Breast epithelium (tissue), 4 donors: ENCODE measurements at regions not wholly inside any gene's neighbourhood (a gene's known extent, or its start where the extent isn't known, plus 50 kb on each side); places are given as distances from the start of the nearest gene placed in this dataset.

Source experiments
- DNase-seq, 2 donors: peaks; one replicate each; pipeline ENCODE4 v3.0.0-alpha.2; 2019; ENCODE audit warnings: low spot score in 2 of 2
- H3K27ac ChIP-seq, 2 donors: fragments of 200-600 bp; sonication (generic) in 1 of 2; one replicate each; pipeline ENCODE4 v1.5.1; 2016 to 2019; ENCODE audit warnings: mild to moderate bottlenecking in 1 of 2
- H3K27me3 ChIP-seq, 2 donors: fragments of 200-600 bp; sonication (generic) in 1 of 2; one replicate each; pipeline versions ENCODE4 v1.5.1 to v1.6.0; 2017 to 2019; ENCODE audit warnings: control low read depth in 1 of 2, mild to moderate bottlenecking in 1 of 2
- H3K36me3 ChIP-seq: fragments of 200-600 bp; one replicate; pipeline ENCODE4 v1.5.1; 2019
- H3K4me1 ChIP-seq, 2 donors: fragments of 200-600 bp; sonication (generic); one replicate each; pipeline ENCODE4 v1.5.1; 2016 to 2019; ENCODE audit warnings: control low read depth in 1 of 2
- H3K4me3 ChIP-seq, 3 donors: fragments of 200-600 bp; sonication (generic); 1 replicate in 2 of 3; 2 replicates in 1 of 3; pipeline ENCODE4 v1.5.1; 2016 to 2019; ENCODE audit warnings: mild to moderate bottlenecking in 3 of 3, moderate library complexity in 2 of 3
- H3K9me3 ChIP-seq, 2 donors: fragments of 200-600 bp; sonication (generic) in 1 of 2; one replicate each; pipeline ENCODE4 v1.5.1; 2016 to 2019; ENCODE audit warnings: control low read depth in 1 of 2
- POLR2A ChIP-seq: fragments of 450-650 bp; IDR thresholded peaks from one replicate; pipeline ENCODE4 v1.6.1; 2016; ENCODE audit warnings: antibody characterized with exemption, mild to moderate bottlenecking, moderate library complexity
- POLR2AphosphoS5 ChIP-seq, 3 donors: sonication (generic); formaldehyde crosslinking; IDR thresholded peaks; one replicate each; pipeline ENCODE4 v1.6.1; 2017; ENCODE audit warnings: antibody characterized with exemption in 3 of 3
- intact Hi-C: fragments of 100-400 bp; cut with DNase I; formaldehyde crosslinking; loops from one replicate; pipeline ENCODE4 v1.15.1; 2023; ENCODE audit warnings: low total_unique reads
- TF ChIP-seq, protein P1 (sequence below), 3 donors: fragments of 450-650 bp; IDR thresholded peaks; one replicate each; pipeline ENCODE4 v1.5.1; 2016 to 2017; ENCODE audit warnings: antibody characterized with exemption in 3 of 3, mild to moderate bottlenecking in 3 of 3, moderate library complexity in 3 of 3

DNA sequence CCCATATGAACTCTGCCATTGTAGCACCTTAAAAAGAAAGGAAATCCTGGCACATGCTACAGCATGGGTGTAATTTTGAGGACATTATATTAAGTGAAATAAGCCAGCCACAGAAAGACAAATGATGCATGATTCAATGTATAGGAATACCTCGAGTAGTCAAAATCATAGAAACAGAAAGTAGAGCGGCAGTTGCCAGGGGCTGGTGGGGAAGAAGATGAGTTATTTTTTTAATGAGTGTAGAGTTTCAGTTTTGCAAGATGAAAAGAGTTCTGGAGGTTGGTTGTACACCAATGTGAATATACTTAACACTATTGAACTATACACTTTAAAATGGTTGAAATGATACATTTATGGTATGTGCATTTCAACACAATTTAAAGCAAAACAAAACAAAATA, 133.0 kb downstream of the ZDHHC21 start:
- H3K4me1 ChIP-seq, result no peaks in the 10 kb centered on the region
- no peaks in the 10 kb centered on the region for H3K9me3 ChIP-seq
- no peaks in the 10 kb centered on the region for H3K27me3 ChIP-seq
- no peak overlapping the region for H3K27ac ChIP-seq
- no peak for TF ChIP-seq POLR2A
- TF ChIP-seq, protein P1, sequence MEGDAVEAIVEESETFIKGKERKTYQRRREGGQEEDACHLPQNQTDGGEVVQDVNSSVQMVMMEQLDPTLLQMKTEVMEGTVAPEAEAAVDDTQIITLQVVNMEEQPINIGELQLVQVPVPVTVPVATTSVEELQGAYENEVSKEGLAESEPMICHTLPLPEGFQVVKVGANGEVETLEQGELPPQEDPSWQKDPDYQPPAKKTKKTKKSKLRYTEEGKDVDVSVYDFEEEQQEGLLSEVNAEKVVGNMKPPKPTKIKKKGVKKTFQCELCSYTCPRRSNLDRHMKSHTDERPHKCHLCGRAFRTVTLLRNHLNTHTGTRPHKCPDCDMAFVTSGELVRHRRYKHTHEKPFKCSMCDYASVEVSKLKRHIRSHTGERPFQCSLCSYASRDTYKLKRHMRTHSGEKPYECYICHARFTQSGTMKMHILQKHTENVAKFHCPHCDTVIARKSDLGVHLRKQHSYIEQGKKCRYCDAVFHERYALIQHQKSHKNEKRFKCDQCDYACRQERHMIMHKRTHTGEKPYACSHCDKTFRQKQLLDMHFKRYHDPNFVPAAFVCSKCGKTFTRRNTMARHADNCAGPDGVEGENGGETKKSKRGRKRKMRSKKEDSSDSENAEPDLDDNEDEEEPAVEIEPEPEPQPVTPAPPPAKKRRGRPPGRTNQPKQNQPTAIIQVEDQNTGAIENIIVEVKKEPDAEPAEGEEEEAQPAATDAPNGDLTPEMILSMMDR (IDR thresholded peaks at IDR 0.05), result no peak
- DNase-seq, result no peak
- no peaks in the 10 kb centered on the region for H3K36me3 ChIP-seq
- intact Hi-C loops, result no loop called here
- H3K4me3 ChIP-seq, result no peak overlapping the region

GRCh38 chr9:14554886-14555285, 138.3 kb downstream of the ZDHHC21 start:
- no peaks in the 10 kb centered on the region for H3K36me3 ChIP-seq
- TF ChIP-seq POLR2AphosphoS5 (IDR thresholded peaks at IDR 0.05), result no peak
- no peak for TF ChIP-seq POLR2A
- TF ChIP-seq, protein P1 (IDR thresholded peaks at IDR 0.05), result no peak
- no peaks in the 10 kb centered on the region for H3K27me3 ChIP-seq
- no peak for DNase-seq
- H3K27ac ChIP-seq, result no peak overlapping the region
- H3K9me3 ChIP-seq, result no peaks in the 10 kb centered on the region
- no peaks in the 10 kb centered on the region for H3K4me1 ChIP-seq
- H3K4me3 ChIP-seq, result no peak overlapping the region
- intact Hi-C loops, result no loop called here

GRCh38 chr9:14547245-14548060, 145.8 kb downstream of the ZDHHC21 start:
- intact Hi-C loops, result no loop called here
- no peak for DNase-seq
- no peak overlapping the region for H3K27ac ChIP-seq

GRCh38 chr9:14546693-14547092, 146.5 kb downstream of the ZDHHC21 start:
- intact Hi-C loops, result no loop called here
- DNase-seq, result no peak
- Histone ChIP-seq H3K4me3 (no peak overlapping the region), H3K27ac (no peak overlapping the region), H3K27me3 (no peaks in the 10 kb centered on the region), H3K36me3 (no peaks in the 10 kb centered on the region), H3K4me1 (no peaks in the 10 kb centered on the region), H3K9me3 (no peaks in the 10 kb centered on the region)
- TF ChIP-seq POLR2A (no peak), POLR2AphosphoS5 (IDR thresholded peaks at IDR 0.05) (no peak)
- TF ChIP-seq, protein P1 (IDR thresholded peaks at IDR 0.05), result no peak

More at GRCh38 chr9:14547245-14548060, 145.8 kb downstream of the ZDHHC21 start:
- TF ChIP-seq POLR2A, result no peak
- no peak for TF ChIP-seq POLR2AphosphoS5 (IDR thresholded peaks at IDR 0.05)
- TF ChIP-seq, protein P1 (IDR thresholded peaks at IDR 0.05), result no peak
- no peaks in the 10 kb centered on the region for H3K36me3 ChIP-seq
- H3K4me3 ChIP-seq, result no peak overlapping the region
- no peaks in the 10 kb centered on the region for H3K4me1 ChIP-seq
- no peaks in the 10 kb centered on the region for H3K9me3 ChIP-seq
- no peaks in the 10 kb centered on the region for H3K27me3 ChIP-seq

DNA sequence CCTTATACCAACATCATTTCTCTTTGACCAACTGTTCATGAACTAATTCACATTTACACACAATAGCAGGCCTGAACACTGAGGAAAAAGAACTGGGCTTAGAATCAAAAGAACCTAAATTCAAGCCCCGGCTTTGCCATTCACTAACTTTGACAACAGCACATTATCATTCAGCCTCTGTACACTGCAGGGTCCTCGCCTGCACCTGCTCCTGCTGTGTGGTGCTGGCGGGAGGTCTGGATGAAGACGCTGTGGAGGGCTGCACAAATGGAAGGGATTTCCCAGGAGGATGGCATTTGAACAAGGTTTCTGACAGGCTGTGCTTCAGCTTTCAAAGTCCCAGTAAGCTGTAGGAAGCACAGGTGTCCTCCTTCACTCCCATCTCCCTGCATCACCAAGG, 151.2 kb downstream of the ZDHHC21 start:
- no peaks in the 10 kb centered on the region for H3K4me1 ChIP-seq
- intact Hi-C loops, result no loop called here
- H3K4me3 ChIP-seq, result no peak overlapping the region

More for the DNA sequence above, 151.2 kb downstream of the ZDHHC21 start:
- no peak overlapping the region for H3K27ac ChIP-seq
- H3K27me3 ChIP-seq, result no peaks in the 10 kb centered on the region
- no peaks in the 10 kb centered on the region for H3K36me3 ChIP-seq
- no peak for TF ChIP-seq POLR2A
- TF ChIP-seq, protein P1 (IDR thresholded peaks at IDR 0.05), result no peak
- no peak for TF ChIP-seq POLR2AphosphoS5 (IDR thresholded peaks at IDR 0.05)
- H3K9me3 ChIP-seq, result no peaks in the 10 kb centered on the region
- DNase-seq, result no peak
